Astrocyte (in vitro differentiated cells and primary cell): ENCODE measurements at regions not wholly inside any gene's neighbourhood (a gene's known extent, or its start where the extent isn't known, plus 50 kb on each side); places are given as distances from the start of the nearest gene placed in this dataset.

Experiments
- DNase-seq: peaks from one replicate; pipeline ENCODE4 v3.0.0-alpha.2; 2010; ENCODE audit warnings: low read depth
- FAIRE-seq: peaks from 2 replicates; lab custom pipeline; 2011; peaks lifted over from hg19 to GRCh38; lab: Jason Lieb, UNC
- H2AFZ ChIP-seq: 2 replicates; pipeline ENCODE4 v1.6.0; 2012; ENCODE audit warnings: low read depth, low read length, inconsistent platforms
- H3K27ac ChIP-seq: 2 replicates; pipeline ENCODE4 v1.5.1; 2011; ENCODE audit warnings: low read depth, low read length, inconsistent platforms
- H3K27me3 ChIP-seq: 2 replicates; pipeline ENCODE4 v1.6.0; 2011; ENCODE audit warnings: low read length, inconsistent platforms; ENCODE audit not compliant: insufficient read depth
- H3K36me3 ChIP-seq: 2 replicates; pipeline ENCODE4 v1.5.1; 2011; ENCODE audit warnings: low read length, inconsistent platforms; ENCODE audit not compliant: insufficient read depth
- H3K4me1 ChIP-seq: 2 replicates; pipeline ENCODE4 v1.5.1; 2011; ENCODE audit warnings: low read length, inconsistent platforms; ENCODE audit not compliant: insufficient read depth
- H3K4me2 ChIP-seq: 2 replicates; pipeline ENCODE4 v1.6.0; 2012; ENCODE audit warnings: low read length, inconsistent platforms
- H3K4me3 ChIP-seq: 2 replicates; pipeline ENCODE4 v1.5.1; 2011; ENCODE audit warnings: low read depth, mild to moderate bottlenecking, low read length, inconsistent platforms; ENCODE audit not compliant: insufficient read depth
- H3K79me2 ChIP-seq: 2 replicates; pipeline ENCODE4 v1.6.0; 2012; ENCODE audit warnings: mild to moderate bottlenecking, low read length, inconsistent platforms; ENCODE audit not compliant: insufficient read depth
- H3K9ac ChIP-seq: 2 replicates; pipeline ENCODE4 v1.6.0; 2012; ENCODE audit warnings: mild to moderate bottlenecking, low read length, inconsistent platforms
- H3K9me3 ChIP-seq: 2 replicates; pipeline ENCODE4 v1.5.1; 2012; ENCODE audit warnings: low read depth, mild to moderate bottlenecking, low read length, inconsistent platforms; ENCODE audit not compliant: insufficient read depth
- H4K20me1 ChIP-seq: 2 replicates; pipeline ENCODE4 v1.6.0; 2012; ENCODE audit warnings: low read length, inconsistent platforms; ENCODE audit not compliant: insufficient read depth
- H3K27ac Mint-ChIP-seq: one replicate; pipeline ENCODE4 v1.8.0; 2021; ENCODE audit warnings: mild to moderate bottlenecking, mixed read lengths; ENCODE audit not compliant: unreplicated experiment
- H3K27me3 Mint-ChIP-seq: one replicate; pipeline ENCODE4 v1.8.0; 2021; ENCODE audit warnings: low read depth, mixed read lengths; ENCODE audit not compliant: unreplicated experiment
- H3K36me3 Mint-ChIP-seq: one replicate; pipeline ENCODE4 v1.8.0; 2021; ENCODE audit warnings: low read depth, mixed read lengths; ENCODE audit not compliant: unreplicated experiment
- H3K4me1 Mint-ChIP-seq: one replicate; pipeline ENCODE4 v1.8.0; 2021; ENCODE audit warnings: low read depth, mixed read lengths; ENCODE audit not compliant: unreplicated experiment
- H3K4me3 Mint-ChIP-seq: one replicate; pipeline ENCODE4 v1.8.0; 2021; ENCODE audit warnings: mild to moderate bottlenecking, moderate library complexity, mixed read lengths; ENCODE audit not compliant: unreplicated experiment
- H3K9me3 Mint-ChIP-seq: one replicate; pipeline ENCODE4 v1.8.0; 2021; ENCODE audit warnings: mild to moderate bottlenecking, mixed read lengths; ENCODE audit not compliant: unreplicated experiment
- EZH2 ChIP-seq: IDR thresholded peaks from 2 replicates; pipeline ENCODE4 v1.6.1; 2012; ENCODE audit warnings: mild to moderate bottlenecking, low read length, inconsistent platforms; ENCODE audit not compliant: insufficient read depth
- TF ChIP-seq, protein P1 (sequence below): IDR thresholded peaks from 2 replicates; pipeline ENCODE4 v1.5.1; 2011; ENCODE audit warnings: low read depth, mild to moderate bottlenecking, inconsistent platforms, low read length, moderate library complexity; ENCODE audit not compliant: insufficient read depth

DNA sequence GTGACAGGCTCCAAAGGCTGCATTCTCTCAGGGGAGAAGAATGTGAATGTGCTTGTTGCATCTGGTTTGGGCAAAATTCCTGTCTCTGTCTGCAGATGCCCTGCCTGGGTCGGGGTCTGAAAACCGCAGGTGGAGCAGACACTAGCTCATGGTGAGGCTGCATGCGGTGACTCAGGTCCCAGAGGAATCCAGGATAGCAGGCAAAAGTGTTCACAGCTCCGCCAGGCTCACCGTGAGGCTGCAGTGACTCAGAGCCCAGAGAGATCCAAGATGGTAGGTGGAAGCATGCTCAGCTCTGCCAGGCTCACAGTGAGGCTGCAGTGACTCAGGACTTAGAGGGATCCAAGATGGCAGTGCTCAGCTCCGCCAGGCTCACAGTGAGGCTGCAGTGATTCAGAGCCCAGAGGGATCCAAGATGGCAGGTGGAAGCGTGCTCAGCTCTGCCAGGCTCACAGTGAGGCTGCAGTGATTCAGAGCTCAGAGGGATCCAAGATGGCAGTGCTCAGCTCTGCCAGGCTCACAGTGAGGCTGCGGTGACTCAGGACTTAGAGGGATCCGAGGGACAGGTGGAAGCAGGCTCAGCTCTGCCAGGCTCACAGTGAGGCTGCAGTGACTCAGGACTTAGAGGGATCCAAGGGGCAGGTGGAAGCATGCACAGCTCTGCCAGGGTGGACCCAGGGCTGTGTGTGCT, 200.5 kb downstream of the ACKR3 start:
- H3K27ac ChIP-seq, result peak overlapping the region; percentile 98
- DNase-seq (peak; percentile 100), FAIRE-seq (peak; percentile 100)
- H3K4me1 Mint-ChIP-seq, result peaks cover 46% of the 10 kb centered on the region
- H3K9me3 ChIP-seq, result peaks cover 17% of the 10 kb centered on the region
- no peaks in the 10 kb centered on the region for H3K79me2 ChIP-seq
- peaks cover 2% of the 10 kb centered on the region for H3K36me3 Mint-ChIP-seq
- peak overlapping the region; percentile 100 for H3K27ac Mint-ChIP-seq
- no peaks in the 10 kb centered on the region for H4K20me1 ChIP-seq
- peak overlapping the region; percentile 81 for H3K9ac ChIP-seq
- peaks cover 30% of the 10 kb centered on the region for H3K4me1 ChIP-seq
- peak overlapping the region; percentile 73 for H3K4me2 ChIP-seq
- no peaks in the 10 kb centered on the region for H3K27me3 Mint-ChIP-seq
- no peaks in the 10 kb centered on the region for H3K27me3 ChIP-seq
- no peaks in the 10 kb centered on the region for H3K36me3 ChIP-seq
- no peak overlapping the region for H3K4me3 ChIP-seq
- peak overlapping the region; percentile 36 for H3K4me3 Mint-ChIP-seq
- peaks cover 20% of the 10 kb centered on the region for H3K9me3 Mint-ChIP-seq
- H2AFZ ChIP-seq, result peak overlapping the region; percentile 55
- TF ChIP-seq EZH2, result no peak

DNA sequence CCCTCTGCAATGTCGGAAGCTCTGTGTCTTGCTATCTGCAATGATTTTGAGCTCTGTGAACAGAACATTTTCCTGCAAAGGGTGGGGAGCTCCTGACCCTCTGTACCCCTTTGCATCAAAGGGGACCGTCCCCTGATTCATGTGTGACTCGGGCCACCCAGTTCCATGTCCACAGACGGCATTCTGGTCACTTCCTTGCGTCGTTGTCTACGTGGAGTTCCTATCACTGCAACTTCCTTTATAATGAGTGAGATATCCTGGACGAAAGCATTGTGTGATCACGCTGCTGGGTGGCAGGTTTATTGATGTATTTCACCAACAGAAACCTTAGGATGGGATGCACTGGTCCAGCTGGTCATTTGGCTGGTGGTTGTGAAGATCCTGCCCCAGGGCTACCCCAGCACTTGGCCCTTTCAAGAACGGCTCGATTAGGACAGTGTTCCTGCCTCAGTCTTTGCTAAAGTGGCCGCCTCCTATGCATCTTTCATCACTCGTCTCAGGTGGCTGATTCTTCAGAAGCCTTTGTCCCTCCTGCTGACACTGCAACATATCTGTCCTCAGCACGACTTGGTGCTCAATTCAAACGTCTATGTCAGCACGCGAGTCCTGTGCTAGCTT, 202.7 kb downstream of the ACKR3 start:
- peaks cover 65% of the 10 kb centered on the region for H3K4me1 Mint-ChIP-seq
- no peak overlapping the region for H3K4me2 ChIP-seq
- no peak for FAIRE-seq
- H3K27me3 Mint-ChIP-seq, result no peaks in the 10 kb centered on the region
- DNase-seq, result no peak
- no peak overlapping the region for H2AFZ ChIP-seq
- H3K4me3 ChIP-seq, result no peak overlapping the region
- H3K27ac Mint-ChIP-seq, result no peak overlapping the region
- no peak overlapping the region for H3K4me3 Mint-ChIP-seq
- no peak overlapping the region for H3K27ac ChIP-seq
- no peaks in the 10 kb centered on the region for H3K79me2 ChIP-seq
- no peaks in the 10 kb centered on the region for H3K27me3 ChIP-seq
- no peaks in the 10 kb centered on the region for H3K36me3 ChIP-seq
- H4K20me1 ChIP-seq, result no peaks in the 10 kb centered on the region
- no peaks in the 10 kb centered on the region for H3K36me3 Mint-ChIP-seq
- peaks cover 5% of the 10 kb centered on the region for H3K9me3 Mint-ChIP-seq
- no peak for TF ChIP-seq EZH2
- TF ChIP-seq, protein P1, sequence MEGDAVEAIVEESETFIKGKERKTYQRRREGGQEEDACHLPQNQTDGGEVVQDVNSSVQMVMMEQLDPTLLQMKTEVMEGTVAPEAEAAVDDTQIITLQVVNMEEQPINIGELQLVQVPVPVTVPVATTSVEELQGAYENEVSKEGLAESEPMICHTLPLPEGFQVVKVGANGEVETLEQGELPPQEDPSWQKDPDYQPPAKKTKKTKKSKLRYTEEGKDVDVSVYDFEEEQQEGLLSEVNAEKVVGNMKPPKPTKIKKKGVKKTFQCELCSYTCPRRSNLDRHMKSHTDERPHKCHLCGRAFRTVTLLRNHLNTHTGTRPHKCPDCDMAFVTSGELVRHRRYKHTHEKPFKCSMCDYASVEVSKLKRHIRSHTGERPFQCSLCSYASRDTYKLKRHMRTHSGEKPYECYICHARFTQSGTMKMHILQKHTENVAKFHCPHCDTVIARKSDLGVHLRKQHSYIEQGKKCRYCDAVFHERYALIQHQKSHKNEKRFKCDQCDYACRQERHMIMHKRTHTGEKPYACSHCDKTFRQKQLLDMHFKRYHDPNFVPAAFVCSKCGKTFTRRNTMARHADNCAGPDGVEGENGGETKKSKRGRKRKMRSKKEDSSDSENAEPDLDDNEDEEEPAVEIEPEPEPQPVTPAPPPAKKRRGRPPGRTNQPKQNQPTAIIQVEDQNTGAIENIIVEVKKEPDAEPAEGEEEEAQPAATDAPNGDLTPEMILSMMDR, result no peak
- H3K4me1 ChIP-seq, result peaks cover 44% of the 10 kb centered on the region
- no peak overlapping the region for H3K9ac ChIP-seq
- peaks cover 7% of the 10 kb centered on the region for H3K9me3 ChIP-seq

- Histone ChIP-seq H3K9ac (no peak overlapping the region), H4K20me1 (no peaks in the 10 kb centered on the region), H3K9me3 (no peaks in the 10 kb centered on the region), H3K4me2 (no peak overlapping the region), H3K27me3 (no peaks in the 10 kb centered on the region), H3K27ac (no peak overlapping the region), H2AFZ (no peak overlapping the region), H3K4me3 (no peak overlapping the region), H3K4me1 (peaks cover 46% of the 10 kb centered on the region), H3K36me3 (no peaks in the 10 kb centered on the region), H3K79me2 (no peaks in the 10 kb centered on the region)
- no peak for DNase-seq
- no peaks in the 10 kb centered on the region for H3K9me3 Mint-ChIP-seq
- peaks cover 69% of the 10 kb centered on the region for H3K4me1 Mint-ChIP-seq
- H3K27me3 Mint-ChIP-seq, result no peaks in the 10 kb centered on the region
- H3K4me3 Mint-ChIP-seq, result no peak overlapping the region
- peak overlapping the region; percentile 72 for H3K27ac Mint-ChIP-seq
- no peak for FAIRE-seq
- no peaks in the 10 kb centered on the region for H3K36me3 Mint-ChIP-seq
- no peak for TF ChIP-seq EZH2
- TF ChIP-seq, protein P1, result no peak
Measured at GRCh38 chr2:236773206-236773605, 203.6 kb downstream of the ACKR3 start.
